Psoas muscle (tissue), 7 donors: ENCODE measurements at regions not wholly inside any gene's neighbourhood (a gene's known extent, or its start where the extent isn't known, plus 50 kb on each side); places are given as distances from the start of the nearest gene placed in this dataset.

Experiments used
- ATAC-seq, 4 donors: fragments of 200-7000 bp; cut with Tn5 transposase; one replicate each; pipeline ENCODE4 v1.9.1; 2020; ENCODE audit warnings: moderate library complexity in 3 of 4, mild to moderate bottlenecking in 2 of 4
- DNase-seq, 2 donors: peaks; one replicate each; pipeline ENCODE4 v3.0.0-alpha.2; 2020
- H3K27ac ChIP-seq: fragments of 200-600 bp; one replicate; pipeline ENCODE4 v1.8.0; 2022
- H3K27me3 ChIP-seq, 3 donors: fragments of 200-600 bp in 1 of 3; one replicate each; pipeline versions ENCODE4 v1.6.1 to v1.8.0; 2013 to 2022; ENCODE audit warnings: low read length in 2 of 3, mild to moderate bottlenecking in 2 of 3, moderate library complexity in 1 of 3; ENCODE audit not compliant: insufficient read depth in 3 of 3
- H3K36me3 ChIP-seq, 2 donors: fragments of 200-600 bp in 1 of 2; one replicate each; pipeline versions ENCODE4 v1.6.1 to v1.8.0; 2013 to 2022; ENCODE audit warnings: low read depth in 1 of 2, mild to moderate bottlenecking in 1 of 2, moderate library complexity in 1 of 2; ENCODE audit not compliant: insufficient read depth in 1 of 2
- H3K4me1 ChIP-seq: fragments of 200-600 bp; one replicate; pipeline ENCODE4 v1.8.0; 2022
- H3K4me3 ChIP-seq: fragments of 200-600 bp; one replicate; pipeline ENCODE4 v1.8.0; 2022; ENCODE audit warnings: mild to moderate bottlenecking
- H3K9me3 ChIP-seq: fragments of 200-600 bp; one replicate; pipeline ENCODE4 v1.8.0; 2022
- WGBS, 3 donors: extraction: QIAGEN DNeasy Blood & Tissue Kit; methylation state at CpG; one replicate each; pipeline versions ENCODE4 v1.1.6 to v1.1.7; 2013; 5-methylcytosine and 5-hydroxymethylcytosine counted together
- intact Hi-C, 2 donors: fragments of 100-400 bp; cut with DNase I; formaldehyde crosslinking; loops; one replicate each; pipeline versions ENCODE4 v1.11.0 to v1.14.2; 2022
- TF ChIP-seq, protein P1 (sequence below): fragments of 200-600 bp; IDR thresholded peaks from one replicate; pipeline ENCODE4 v1.8.0; 2022; ENCODE audit warnings: antibody characterized with exemption
- donor health status: healthy with polysubstance abuse.
- donor health status: DM: no; HTN: no; CAD: no; lungs with moderate emphysema.
- donor health status: Bipolar disorder and iron deficiency.
- donor health status: healthy.
- donor health status: DM: yes; HTN: yes; CAD: no.
- donor health status: DM: no; HTN: no; CAD: no.
- donor health status: DM: yes; HTN: yes; CAD: no.

DNA sequence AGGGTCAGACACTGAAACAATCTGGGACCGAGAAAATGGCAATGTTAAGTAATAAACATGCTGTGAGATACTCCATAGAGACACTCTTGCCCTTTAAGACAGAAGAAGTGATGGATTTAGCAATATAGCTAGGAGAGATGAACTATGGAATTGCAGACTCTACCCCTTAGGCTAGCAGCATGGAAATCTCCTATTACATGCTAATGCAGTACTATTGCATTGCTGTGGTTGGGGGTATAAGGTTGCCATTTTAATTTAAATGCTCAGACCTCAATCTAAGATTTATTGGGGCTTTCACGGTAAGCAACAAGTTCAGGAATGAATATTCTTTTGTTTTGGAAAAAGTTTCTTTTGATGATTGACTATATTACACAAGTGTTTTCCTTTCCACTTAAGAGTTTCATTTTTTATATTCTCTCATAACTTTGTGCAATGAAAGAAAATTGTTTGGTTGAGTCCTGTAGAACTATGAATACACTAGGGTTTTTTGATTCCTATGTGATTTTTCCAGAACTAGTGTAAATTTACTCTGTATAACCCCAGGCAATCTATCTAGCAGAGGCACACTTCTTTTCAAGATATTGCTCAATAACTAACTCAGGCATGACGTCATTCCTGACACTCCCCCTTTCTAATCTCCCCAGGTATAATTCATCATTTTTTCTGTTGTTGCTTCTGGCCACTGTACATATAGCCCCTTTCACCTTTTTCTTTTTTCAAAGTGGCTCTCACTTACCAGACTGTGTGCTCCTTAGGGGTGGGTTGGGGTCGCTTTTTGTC lies 394.7 kb upstream of the KLF12 start:
- Histone ChIP-seq H3K9me3 (no peaks in the 10 kb centered on the region), H3K27me3 (no peaks in the 10 kb centered on the region), H3K4me1 (no peaks in the 10 kb centered on the region), H3K4me3 (no peak overlapping the region), H3K27ac (no peak overlapping the region), H3K36me3 (no peaks in the 10 kb centered on the region)
- 71 to 78% (median 74%) methylated on average over 4 of the region's 4 CpGs for WGBS, 3 donors
- TF ChIP-seq, protein P1, sequence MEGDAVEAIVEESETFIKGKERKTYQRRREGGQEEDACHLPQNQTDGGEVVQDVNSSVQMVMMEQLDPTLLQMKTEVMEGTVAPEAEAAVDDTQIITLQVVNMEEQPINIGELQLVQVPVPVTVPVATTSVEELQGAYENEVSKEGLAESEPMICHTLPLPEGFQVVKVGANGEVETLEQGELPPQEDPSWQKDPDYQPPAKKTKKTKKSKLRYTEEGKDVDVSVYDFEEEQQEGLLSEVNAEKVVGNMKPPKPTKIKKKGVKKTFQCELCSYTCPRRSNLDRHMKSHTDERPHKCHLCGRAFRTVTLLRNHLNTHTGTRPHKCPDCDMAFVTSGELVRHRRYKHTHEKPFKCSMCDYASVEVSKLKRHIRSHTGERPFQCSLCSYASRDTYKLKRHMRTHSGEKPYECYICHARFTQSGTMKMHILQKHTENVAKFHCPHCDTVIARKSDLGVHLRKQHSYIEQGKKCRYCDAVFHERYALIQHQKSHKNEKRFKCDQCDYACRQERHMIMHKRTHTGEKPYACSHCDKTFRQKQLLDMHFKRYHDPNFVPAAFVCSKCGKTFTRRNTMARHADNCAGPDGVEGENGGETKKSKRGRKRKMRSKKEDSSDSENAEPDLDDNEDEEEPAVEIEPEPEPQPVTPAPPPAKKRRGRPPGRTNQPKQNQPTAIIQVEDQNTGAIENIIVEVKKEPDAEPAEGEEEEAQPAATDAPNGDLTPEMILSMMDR = no peak
- no peak for ATAC-seq
- intact Hi-C loops = no loop called here
- no peak for DNase-seq

DNA sequence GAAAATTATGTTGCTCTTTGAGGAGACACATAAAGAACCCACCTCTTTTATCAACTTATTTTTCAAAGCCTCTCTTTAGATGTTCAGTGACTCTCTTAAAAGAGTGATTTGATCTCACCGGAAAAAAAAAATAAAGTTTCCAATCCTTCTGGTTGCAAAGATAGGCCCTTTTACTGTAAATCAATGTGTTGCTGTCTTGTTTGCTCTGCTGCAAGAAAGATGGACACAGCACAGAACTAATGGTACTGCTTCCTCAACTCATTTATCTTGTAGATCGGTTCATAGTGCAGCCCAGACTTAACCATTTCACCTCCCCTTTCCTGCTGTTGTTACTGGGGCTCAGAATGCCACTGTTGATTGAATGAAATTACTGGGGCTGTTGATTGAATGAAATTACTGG lies 388.9 kb upstream of the KLF12 start:
- H3K9me3 ChIP-seq = no peaks in the 10 kb centered on the region
- TF ChIP-seq, protein P1 = no peak
- DNase-seq (no peak), ATAC-seq (no peak)
- WGBS, 3 donors = 53 to 55% (median 54%) methylated on average over 2 of the region's 2 CpGs
- H3K4me3 ChIP-seq = no peak overlapping the region
- no peaks in the 10 kb centered on the region for H3K27me3 ChIP-seq
- no peak overlapping the region for H3K27ac ChIP-seq
- H3K4me1 ChIP-seq = no peaks in the 10 kb centered on the region
- no peaks in the 10 kb centered on the region for H3K36me3 ChIP-seq
- intact Hi-C loops = no loop called here

DNA sequence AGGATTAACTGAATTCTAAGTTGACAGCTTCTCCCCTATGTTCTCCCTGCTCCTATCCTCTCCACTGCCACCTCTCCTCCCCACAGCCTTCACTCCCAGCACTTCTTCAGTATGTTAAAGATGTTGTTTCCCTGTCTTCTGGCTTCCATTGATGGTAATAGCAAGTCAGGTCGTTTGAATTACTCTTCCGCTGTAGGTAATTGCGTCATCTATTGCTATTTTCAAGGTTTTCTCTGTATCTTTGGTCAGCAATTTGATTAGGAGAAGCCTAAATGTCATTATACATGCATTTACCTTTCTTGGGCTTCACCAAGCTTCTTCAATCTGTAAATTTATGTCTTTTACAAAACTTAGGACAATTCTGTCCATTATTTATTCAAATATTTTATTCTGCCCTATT lies 377.3 kb upstream of the KLF12 start:
- intact Hi-C loops = no loop called here
- Histone ChIP-seq H3K4me1 (no peaks in the 10 kb centered on the region), H3K9me3 (no peaks in the 10 kb centered on the region), H3K27ac (no peak overlapping the region), H3K27me3 (no peaks in the 10 kb centered on the region), H3K36me3 (no peaks in the 10 kb centered on the region), H3K4me3 (no peak overlapping the region)
- no peak for DNase-seq
- TF ChIP-seq, protein P1 = no peak
- 78 to 86% (median 79%) methylated on average over 3 of the region's 3 CpGs for WGBS, 3 donors
- ATAC-seq = no peak

DNA sequence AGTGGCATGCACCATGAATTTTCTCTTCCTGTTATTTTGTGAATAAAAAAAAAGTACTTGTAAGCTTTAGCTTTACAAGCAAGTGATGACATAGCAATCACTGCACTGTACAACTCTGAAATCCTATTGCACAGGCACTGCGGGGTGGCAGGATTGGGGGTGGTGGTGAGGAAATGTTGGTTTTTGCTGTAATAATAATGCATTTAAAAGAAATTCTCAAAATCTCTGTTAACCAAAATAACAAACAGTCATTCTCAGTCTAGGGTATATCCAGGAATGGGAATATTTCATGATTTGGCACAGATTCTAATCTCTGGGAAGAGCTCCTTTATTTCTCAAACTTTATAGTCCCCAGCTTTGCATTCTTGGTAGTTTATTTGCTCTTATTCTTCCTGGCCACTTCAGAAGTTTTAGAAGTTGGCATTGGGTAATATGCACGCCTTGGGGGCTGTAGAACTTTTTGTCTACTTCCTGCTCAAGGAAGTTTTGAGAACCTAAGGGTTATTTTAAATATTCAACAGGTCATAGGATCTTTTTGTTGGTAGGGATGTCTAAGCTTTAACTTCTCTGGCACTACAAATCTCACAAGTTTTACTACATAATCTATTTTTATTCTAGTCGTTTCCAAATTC lies 353.0 kb upstream of the KLF12 start:
- Histone ChIP-seq H3K4me1 (no peaks in the 10 kb centered on the region), H3K4me3 (no peak overlapping the region), H3K27me3 (no peaks in the 10 kb centered on the region), H3K9me3 (no peaks in the 10 kb centered on the region), H3K36me3 (no peaks in the 10 kb centered on the region), H3K27ac (no peak overlapping the region)
- TF ChIP-seq, protein P1 = no peak
- ATAC-seq = no peak
- 45 to 62% (median 47%) methylated on average over 3 of the region's 3 CpGs for WGBS, 3 donors
- intact Hi-C loops = no loop called here
- no peak for DNase-seq
